NCI-H524 (cell line): ENCODE measurements at regions not wholly inside any gene's neighbourhood (a gene's known extent, or its start where the extent isn't known, plus 50 kb on each side); places are given as distances from the start of the nearest gene placed in this dataset.
"Not testable (repeated sequence)": the region's sequence is repeated elsewhere in the genome, so short reads cannot be mapped to it uniquely, and the experiment has no call there.

Source experiments
- DNase-seq, 2 experiments: peaks; one replicate each; lab custom pipeline; 2025; lab: John Stamatoyannopoulos, UW

DNA sequence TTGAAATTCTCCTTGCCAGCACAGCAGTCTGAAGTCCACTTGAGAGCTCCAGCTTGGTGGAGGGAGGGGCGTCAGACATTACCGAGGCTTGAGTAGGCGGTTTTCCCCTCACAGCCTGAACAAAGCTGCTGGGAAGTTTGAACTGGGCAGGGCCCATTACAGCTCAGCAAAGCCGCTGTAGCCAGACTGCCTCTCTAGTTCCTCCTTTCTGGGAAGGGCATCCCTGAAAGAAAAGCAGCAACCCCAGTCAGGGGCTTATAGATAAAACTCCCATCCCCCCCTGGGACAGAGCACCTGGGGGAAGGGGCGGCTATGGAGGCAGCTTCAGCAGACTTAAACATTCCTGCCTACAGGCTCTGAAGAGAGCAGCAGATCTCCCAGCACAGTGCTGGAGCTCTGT, 325.3 kb downstream of the GJA1 start:
- no peak for DNase-seq

DNA sequence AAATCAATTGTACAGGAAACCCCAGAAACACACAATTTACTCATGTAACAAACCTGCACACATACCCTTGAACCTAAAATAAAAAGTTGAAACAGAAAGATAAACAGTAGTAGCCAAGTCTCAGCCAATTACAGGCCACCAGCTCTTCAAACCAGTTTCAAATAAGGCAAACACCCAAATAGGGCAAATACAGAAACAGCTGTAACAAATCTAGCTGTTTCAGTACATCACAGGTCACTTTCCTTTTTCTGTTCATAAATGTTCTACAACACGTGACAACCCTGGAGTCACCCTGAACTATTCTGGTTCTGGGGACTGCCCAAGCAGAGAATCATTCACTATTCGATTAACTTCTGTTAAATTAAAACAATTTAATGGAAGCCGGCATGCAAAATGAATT, 329.0 kb downstream of the GJA1 start:
- DNase-seq = no peak

DNA sequence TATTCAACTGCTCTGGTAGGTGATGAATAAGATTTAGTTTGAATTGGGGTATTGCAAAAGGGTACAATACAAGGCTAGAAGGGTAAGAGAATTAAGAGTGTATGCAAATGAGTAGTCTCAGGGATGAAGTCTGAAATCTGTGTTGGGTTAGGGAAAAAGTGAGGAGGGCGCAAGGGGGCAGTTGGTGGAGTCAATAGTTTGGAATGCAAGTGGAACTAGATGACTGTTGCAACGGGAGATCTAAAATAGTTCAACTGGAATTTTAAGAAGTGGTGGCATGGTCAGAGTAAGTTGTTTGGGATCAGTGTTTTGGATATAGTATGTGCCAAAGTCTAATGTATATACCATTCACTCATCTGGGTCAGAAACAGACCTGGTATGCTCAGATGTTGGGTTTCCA, 329.6 kb downstream of the GJA1 start:
- DNase-seq = no peak

DNA sequence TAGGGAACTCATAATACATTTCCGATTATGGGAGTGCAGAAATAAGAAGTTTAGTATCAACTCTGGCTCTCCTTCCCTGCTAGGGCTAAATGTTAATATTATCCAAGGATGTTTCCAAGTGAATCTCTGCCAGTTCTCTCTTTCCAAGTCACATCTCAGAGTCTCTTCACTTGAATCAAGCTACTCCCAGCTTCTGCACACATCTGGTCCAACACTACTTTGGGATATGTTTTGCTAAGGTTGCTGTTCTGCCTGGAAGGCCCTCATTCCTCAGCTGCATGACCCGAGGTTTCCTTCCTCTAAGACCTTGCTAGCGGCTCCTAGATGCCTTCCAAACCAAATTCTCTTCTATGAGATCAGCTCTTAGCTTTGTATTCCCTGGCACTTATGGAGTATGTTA, 331.8 kb downstream of the GJA1 start:
- DNase-seq = no peak

DNA sequence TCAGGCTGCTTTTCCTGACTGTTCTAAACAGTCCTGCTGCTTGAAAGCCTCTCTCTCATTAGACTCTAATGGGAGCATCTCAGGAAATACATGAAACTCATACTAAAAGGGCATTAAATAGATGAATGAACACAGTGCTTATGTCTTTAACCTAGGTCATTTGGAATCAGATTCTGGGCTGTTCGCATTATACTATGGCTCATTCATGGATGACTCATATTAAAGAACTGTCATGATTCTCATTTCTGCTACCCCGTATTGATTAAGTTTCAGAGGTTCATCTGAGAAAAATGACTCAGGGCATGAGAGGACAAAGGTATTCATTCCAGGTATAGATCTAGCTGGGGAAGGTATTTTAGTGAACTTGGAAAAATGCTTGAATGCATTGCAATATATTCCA, 335.5 kb downstream of the GJA1 start:
- DNase-seq = no peak

DNA sequence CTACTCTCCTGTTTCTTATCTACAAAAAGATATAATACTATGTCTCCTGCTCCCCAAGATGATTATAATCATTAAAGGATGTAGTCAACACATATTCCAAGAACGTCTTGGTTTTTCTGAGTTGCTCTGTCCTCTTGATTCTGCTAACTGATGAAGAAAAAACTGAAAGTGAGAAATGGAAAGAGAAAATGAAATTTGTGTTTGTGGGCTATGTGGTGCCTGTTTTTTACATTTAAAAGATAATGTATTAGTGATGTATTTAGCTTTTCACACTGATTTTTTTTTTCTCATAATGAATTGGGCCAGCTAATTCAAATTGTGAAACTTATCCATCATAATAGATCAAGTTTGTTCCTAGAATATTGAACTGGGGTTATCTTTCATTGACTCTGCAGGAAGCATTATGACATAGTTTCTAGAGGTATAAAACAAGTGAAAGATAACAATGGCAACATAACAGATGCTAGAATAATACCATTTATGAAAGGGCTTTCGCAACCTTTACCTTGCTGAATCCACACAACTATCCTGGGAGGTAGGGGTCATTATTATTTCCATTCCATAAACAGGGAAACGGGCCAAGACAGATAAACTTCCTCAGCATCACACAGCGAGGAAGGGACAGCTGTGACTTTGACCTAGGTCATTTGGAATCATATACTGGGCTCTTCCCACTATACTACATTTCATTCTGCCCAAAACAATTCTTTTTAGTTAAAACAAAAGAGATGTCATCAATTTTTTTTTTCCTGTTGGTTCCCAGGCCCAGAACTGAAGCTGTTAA, 336.7 kb downstream of the GJA1 start:
- no peak for DNase-seq

DNA sequence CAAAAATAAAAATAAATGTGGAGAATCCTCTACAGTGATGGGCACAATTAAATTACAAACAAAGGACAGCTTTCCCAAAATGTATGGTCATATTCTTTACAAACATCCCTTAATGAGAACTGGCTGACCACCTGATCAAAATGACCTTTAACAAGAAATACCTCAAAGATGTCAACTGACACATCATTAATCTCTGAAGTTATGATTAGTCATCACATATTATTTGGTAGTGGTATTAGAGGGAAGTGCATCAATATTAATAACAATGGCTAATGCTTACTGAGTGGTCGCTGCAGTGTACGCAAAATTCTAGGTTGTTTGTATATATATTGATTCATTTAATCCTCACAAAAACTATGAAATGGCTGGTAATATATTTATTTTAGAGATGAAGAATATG, 340.6 kb downstream of the GJA1 start:
- DNase-seq = no peak

DNA sequence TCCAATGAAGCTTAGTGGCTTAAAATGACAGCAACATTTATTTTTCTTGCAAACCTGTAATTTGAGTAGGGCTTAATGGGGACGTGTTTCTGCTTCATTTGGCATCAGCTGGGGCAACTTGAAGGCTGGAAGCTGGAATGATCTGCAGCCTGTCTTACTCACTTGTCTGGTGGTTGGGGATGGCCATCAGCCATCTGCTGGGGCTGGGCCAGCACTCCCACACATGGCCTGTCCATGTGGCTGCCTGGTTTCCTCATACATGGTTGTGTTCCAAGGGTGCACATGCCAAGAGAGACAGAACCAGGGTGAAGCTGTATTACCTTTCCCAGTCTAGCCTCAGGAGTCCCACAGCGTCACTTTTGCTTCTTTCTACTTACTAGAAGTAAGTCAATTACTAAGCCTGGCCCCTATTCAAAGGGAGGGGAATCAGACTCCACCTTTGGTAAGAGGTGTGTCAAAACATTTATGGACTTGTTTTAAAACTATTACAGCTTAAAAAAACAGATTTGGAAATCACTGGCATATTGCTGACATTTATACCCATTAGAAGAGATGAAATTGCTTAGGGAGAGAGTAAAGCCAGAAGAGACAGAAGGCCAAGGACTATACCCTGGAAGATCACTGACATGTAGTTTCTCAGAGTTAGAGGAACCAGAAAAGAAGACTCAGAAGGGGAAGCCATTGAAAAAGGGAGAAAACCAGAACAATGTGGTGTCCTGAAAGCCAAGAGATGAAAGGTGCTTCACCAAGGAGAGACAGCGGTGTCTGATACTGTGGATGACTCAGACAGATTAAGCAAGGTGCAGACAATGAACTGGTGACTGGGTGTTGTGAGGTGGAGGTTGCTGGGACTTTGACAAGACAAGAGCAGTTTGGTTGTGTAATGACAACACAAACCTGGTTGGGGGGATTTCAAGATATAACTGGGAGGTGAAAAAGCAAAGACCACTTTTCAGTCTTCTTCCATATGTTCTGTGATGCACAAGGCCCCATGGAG, 345.2 kb downstream of the GJA1 start:
- peak; percentile 50 to 87 for DNase-seq

DNA sequence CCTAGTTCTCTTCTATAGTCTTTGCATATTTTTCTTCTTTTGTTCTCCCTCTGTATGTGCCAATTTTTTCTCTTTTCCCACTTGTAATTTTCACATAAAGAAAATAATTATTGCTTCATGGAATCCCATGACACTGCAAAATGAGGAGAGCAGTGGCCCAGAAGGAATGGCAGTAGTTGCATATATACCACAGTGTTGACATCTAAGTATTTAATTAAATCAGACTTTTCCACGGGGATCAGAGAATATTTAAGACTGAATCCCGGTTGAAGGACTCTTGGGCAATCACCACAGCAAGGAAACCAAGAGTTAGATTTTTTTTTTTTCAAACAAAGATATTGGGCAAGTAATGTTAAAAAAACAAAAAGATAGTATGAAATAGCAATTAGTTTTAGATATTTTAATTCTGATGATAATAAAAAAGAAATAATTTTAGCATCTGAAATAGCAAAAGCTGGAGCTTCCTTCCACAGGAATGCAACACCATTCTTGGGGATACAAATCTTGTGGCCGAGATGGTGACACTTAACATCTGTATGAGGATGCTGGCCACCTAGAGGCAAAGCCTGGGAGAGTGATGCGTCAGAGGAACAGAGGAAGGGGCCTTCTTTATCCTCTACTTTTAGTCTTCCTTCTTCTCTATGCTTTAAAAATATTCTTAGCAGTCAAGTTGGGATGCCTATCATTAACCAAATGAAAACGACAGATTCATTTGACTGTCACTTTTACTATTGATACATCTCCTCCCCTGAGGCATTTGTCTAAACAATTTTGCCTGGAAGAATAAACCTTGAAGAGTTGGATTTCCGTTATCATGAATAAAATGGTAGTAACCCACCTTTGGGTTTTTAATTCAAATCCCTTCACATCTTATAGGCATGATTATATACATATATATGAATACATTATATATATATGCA, 356.2 kb downstream of the GJA1 start:
- no peak for DNase-seq

DNA sequence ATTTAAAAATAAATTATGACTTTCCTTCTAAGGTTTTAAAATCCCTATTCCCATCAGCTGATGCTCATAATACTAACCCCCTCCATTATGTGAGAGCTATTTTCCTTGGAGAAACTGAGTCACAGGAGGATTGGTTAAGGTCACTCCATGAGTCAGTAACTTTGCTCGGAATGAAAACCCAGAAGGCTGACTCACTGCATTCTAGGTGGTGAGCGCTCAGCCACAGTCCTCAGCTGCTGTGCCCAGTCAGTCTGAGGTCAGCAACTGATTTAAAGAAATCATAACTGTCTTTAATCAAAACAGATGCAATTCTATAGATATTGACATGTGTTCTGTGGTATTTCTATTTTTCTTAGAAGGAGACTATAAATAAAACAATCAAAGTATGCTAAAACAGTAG, 359.2 kb downstream of the GJA1 start:
- DNase-seq = no peak

DNA sequence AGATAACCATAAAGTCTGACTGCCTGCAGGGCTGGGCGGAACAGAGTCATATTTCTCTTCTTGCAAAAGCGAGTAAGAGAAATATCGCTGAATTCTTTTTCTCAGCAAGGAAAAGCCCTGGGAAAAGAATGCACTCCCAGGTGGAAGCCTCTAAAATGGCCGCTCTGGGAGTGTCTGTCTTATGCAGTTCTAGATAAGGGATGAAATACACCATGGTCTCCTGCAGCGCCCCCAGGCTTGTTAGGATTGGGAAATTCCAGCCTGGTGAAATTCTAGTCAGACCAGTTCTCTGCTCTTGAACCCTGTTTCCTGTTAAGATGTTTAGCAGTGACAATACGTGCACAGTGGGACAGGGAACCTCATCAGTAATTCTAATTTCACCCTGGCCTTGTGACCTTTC, 362.2 kb downstream of the GJA1 start:
- not testable (repeated sequence) for DNase-seq

DNA sequence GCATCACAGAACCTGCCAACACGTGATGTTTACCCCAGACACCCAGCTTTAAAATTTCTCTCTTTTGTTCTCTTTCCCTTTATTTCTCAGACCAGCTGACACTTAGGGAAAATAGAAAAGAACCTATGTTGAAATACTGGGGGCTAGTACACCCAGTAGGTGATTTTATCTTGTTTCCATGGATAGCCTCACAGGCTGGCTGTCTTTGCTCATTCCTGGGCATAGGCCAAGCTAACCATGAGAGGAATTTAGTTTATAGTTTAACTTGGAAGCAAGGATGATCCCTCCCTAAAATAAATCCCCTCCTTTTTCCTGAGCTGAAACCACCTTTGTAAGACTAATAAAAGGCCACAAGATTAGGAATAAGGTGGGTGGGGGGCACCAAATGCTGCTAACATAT, 362.7 kb downstream of the GJA1 start:
- DNase-seq = not testable (repeated sequence)

DNA sequence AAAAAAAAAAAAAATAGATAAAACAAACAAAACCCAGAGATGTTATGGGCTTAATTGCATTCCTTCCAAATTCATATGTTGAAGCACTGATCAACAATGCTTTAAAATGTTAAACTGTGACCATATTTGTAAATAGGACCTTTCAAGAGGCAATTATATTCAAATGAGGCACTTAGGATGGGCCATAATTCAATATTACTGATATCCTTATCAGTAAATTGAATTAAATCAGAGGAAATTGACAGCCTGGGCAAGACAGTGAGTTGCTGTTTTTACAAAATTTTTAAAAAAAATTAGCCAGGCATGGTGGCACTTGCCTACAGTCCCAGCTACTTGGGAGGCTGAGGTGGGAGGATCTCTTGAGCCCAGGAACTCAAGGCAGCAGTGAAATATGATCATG, 364.1 kb downstream of the GJA1 start:
- no peak for DNase-seq

DNA sequence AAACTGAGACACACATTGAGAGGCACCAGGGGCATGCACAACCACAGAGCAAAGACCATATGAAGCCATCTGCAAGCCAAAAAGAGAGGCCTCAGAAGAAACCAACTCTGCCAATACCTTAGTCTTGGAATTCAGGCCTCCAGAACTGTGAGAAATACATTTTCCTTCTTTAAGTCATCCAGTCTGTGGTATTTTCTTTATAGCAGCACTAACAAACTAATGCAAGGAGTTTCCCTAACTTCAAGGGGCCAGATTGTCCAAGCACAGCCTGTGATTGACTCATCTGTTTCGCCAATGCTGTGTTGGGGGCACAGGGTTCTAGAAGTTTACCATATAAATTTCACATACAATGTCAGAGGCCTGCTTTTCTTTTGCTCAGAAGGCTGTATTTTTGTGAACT, 364.6 kb downstream of the GJA1 start:
- DNase-seq = no peak

DNA sequence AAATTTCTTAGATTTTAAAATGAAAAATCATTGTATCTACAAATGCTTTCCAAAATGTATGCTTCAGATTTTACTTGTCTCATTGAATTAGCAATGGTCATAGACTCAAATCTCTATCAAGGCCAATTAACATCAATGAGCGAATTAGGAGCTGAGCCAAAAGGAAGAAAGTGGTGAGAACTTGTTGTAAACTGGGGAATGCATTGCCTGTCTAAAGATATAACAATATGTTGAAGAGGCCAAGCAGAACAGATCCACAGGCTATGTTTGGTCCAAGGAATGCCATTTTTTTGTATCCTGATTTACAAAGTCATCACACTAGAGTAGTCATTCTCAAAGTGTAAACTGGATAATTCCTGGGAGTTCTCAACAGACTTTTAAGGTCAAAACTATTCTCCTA, 370.7 kb downstream of the GJA1 start:
- DNase-seq = no peak

DNA sequence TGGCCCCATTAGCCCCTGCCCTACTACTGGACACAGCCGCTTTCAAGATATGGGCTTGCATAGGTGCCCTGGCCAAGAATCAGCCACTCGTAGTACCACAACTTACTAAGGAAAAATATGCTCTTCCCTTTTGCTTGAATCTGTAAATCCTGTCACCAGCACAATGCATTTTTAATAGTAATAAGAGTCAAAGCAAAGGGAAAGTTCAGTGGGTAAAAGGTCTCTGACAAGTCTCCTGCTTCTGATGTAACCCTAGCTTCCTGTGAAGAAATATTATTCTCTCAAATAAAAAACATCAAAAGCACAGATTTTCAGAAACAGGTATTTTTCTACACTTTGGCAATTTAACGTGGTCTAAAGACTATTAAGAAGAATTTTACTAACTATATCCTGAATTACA, 373.8 kb downstream of the GJA1 start:
- no peak for DNase-seq

DNA sequence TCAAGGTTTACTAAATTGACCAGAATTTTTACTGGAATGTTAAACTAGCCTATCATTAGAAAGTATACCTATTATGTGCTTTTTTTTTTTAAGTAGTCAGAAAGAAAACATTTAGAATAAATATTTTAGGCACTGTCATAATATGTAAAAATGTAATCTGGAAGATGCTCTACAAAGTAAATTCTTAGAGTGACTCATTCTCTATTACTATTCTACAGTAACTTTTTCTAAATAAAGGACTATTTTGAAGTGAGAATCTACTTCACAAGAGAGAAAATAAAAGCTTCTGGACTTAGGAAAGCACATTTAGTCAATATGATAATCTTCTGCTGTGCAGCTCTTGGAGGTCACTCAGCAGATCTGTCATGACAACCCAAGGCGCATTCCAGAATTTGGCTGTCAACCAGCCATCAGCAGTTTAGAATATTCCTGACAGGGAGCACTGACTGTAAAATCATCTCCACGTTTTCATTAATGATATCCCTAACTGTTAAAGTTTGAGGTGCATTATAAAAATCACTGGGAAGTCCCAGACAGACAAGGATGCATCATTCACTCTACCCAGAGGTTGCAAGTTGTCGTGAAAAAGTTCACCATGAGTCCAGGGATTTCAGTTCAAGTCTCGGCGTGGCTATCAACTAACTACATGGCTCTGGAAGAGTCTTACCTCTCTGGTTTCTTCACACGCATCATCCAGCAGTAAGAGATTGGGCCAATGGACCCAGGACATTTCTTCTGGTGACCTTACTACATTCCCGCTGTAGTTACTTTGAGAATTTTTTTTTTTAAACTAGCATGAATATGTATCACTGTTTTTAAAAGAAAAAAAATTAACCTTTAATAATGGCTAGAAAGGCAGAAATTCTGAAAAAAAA, 374.9 kb downstream of the GJA1 start:
- DNase-seq = no peak

DNA sequence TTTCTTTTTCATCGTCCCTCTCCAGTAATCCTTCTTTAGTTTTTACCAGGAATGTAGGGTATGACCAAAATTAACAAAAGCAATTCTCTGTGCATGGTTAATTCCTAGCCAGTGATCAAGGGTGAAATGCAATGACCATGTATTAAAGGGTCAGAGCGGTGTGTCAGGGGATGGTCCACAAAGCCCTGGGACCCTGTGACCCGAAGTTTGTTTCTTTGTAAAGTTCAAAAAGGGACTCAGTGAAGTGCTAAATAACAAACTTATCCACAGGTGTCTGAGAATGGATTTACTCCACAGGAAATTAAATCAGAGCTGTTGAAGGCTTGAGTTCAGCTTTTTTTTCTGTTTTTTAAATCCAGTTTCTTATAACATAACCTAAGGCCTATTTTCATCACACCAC, 375.7 kb downstream of the GJA1 start:
- DNase-seq = no peak

DNA sequence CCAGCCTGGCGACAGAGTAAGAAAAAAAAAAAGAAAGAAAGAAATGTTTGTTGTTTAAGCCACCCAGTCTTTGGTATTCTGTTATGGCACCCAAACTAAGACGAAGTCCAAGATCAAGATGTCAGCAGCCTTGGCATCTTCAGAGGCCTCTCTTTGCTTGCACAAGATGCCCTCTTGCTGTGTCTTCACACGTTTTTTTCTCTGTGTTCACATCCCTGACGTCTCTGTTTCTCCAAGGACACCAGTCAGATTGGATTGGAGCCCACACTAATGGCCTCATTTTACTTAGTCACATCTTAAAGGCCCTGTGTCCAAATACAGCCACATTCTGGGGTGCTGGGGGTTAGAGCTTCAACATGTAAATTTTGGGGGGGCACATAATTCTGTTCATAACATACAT, 380.9 kb downstream of the GJA1 start:
- no peak for DNase-seq

DNA sequence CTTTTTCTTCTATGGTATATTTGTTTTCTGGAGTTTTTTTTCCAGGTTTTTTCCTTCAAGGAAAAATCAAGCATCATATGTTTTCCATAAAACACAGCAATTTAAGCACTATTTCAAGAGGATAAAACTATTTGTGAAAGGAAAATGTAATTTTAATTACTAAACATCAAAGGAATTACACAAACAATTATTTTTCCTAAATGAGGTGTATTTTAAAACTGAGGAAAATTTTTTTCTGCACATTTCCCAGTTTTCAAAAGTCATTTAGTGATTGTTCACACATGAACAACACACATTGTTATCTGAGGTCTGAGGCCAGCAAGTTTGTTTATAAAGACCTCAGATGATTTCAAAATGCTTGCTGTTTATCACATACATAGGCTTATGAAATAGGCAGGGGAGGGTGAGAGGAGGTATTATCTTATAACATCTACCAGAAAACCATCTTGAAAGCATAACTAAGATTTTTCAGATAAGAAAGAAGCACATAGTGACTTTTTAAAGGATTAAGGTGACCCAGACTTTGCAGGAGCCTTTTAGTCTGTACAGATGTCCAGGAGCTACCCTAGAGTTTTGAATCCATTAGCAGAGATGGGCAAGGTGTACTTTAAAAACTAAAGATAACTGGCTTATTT, 381.6 kb downstream of the GJA1 start:
- DNase-seq = peak in 1 of 2 experiments; percentile 50

DNA sequence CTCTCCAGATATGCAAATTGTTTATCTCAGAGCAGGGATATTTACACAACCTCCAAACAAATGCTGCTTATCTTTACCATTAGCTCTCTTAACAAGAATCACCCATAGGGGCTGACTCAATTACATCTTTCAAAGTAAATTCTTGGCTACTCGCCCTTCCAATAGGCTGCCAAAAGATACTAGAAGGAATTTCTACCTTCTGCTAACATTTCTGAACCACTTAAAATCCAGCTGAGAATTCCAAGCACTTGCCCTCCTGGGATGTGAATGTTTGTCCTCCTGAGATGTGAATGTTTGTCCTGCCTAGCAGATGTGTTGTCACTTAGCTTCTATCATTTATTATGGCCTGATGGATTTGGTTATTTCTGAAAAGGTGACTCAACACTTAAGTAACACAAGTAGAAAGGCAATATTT, 388.0 kb downstream of the GJA1 start:
- peak in 1 of 2 experiments; percentile 16 for DNase-seq
